Left lung (tissue), 4 donors: ENCODE measurements at regions not wholly inside any gene's neighbourhood (a gene's known extent, or its start where the extent isn't known, plus 50 kb on each side); places are given as distances from the start of the nearest gene placed in this dataset.

Experiments
- ATAC-seq: fragments of 200-7000 bp; cut with Tn5 transposase; one replicate; pipeline ENCODE4 v1.9.1; 2020; ENCODE audit warnings: moderate library complexity
- DNase-seq, 4 donors: peaks; one replicate each; pipeline ENCODE4 v3.0.0-alpha.2; 2013 to 2020
- H3K27ac ChIP-seq, 2 donors: fragments of 200-600 bp; sonication (generic) in 1 of 2; one replicate each; pipeline versions ENCODE4 v1.5.0 to v1.8.0; 2020 to 2021
- H3K27me3 ChIP-seq, 2 donors: fragments of 200-600 bp; sonication (generic) in 1 of 2; one replicate each; pipeline versions ENCODE4 v1.5.0 to v1.8.0; 2020 to 2021
- H3K36me3 ChIP-seq, 2 donors: fragments of 200-600 bp; sonication (generic) in 1 of 2; one replicate each; pipeline versions ENCODE4 v1.5.0 to v1.8.0; 2020 to 2021
- H3K4me1 ChIP-seq, 2 donors: fragments of 200-600 bp; one replicate each; pipeline ENCODE4 v1.8.0; 2021
- H3K4me3 ChIP-seq, 2 donors: fragments of 200-600 bp; sonication (generic) in 1 of 2; one replicate each; pipeline versions ENCODE4 v1.5.0 to v1.8.0; 2020 to 2021; ENCODE audit warnings: mild to moderate bottlenecking in 1 of 2
- H3K9me3 ChIP-seq, 2 donors: fragments of 200-600 bp; sonication (generic) in 1 of 2; one replicate each; pipeline versions ENCODE4 v1.5.0 to v1.8.0; 2020 to 2021
- CTCF ChIP-seq, 2 donors: fragments of 200-600 bp; sonication (generic) in 1 of 2; IDR thresholded peaks; one replicate each; pipeline versions ENCODE4 v1.5.0 to v1.8.0; 2021; ENCODE audit warnings: antibody characterized with exemption in 2 of 2
- intact Hi-C, 2 donors: fragments of 100-400 bp; cut with DNase I; formaldehyde crosslinking; loops; one replicate each; pipeline versions ENCODE4 v1.11.2 to v1.14.2; 2022
- donor health status: DM: no; HTN: yes; CAD: no.
- donor health status: DM: no; HTN: no; CAD: no.

- H3K27ac ChIP-seq: no peak overlapping the region
- TF ChIP-seq CTCF (IDR thresholded peaks at IDR 0.05): no peak
- intact Hi-C loops: no loop called here
- H3K36me3 ChIP-seq: no peaks in the 10 kb centered on the region
- no peak for ATAC-seq
- H3K4me1 ChIP-seq: no peaks in the 10 kb centered on the region
- no peaks in the 10 kb centered on the region for H3K27me3 ChIP-seq
- no peak for DNase-seq
- H3K9me3 ChIP-seq: no peaks in the 10 kb centered on the region
- H3K4me3 ChIP-seq: no peak overlapping the region
These were observed 248.2 kb downstream of the ACTL7B start for GRCh38 chr9:108607607-108608006.

- Histone ChIP-seq H3K4me1 (no peaks in the 10 kb centered on the region), H3K27ac (no peak overlapping the region), H3K36me3 (no peaks in the 10 kb centered on the region), H3K27me3 (no peaks in the 10 kb centered on the region), H3K9me3 (no peaks in the 10 kb centered on the region), H3K4me3 (no peak overlapping the region)
- ATAC-seq: no peak
- no peak for DNase-seq
- intact Hi-C loops: no loop called here
- TF ChIP-seq CTCF (IDR thresholded peaks at IDR 0.05): no peak
These were observed 249.4 kb downstream of the ACTL7B start for GRCh38 chr9:108606401-108606800.

DNA sequence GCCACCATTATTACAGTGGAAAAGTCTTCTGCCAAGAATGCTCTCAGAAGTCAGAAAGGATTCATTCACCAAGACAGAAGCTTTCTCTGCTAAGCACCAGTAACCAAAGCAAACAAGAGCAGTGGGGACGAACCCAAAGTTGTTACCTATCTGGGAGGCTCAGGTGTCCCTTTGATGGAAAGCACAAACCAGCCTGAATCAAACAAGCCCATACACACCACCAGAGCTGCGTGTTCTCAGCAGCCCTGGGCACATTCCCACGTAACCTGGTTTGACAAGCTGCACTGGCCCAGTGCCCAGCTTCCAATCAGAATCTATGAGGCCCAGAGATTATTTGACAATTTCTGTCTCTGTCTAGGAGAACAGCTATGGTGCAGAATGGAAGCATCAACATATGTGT lies 252.6 kb downstream of the ACTL7B start:
- no peak overlapping the region for H3K4me3 ChIP-seq
- H3K4me1 ChIP-seq: no peaks in the 10 kb centered on the region
- ATAC-seq (no peak), DNase-seq (peak in 1 of 4 donors; percentile 30)
- H3K36me3 ChIP-seq: no peaks in the 10 kb centered on the region
- H3K27me3 ChIP-seq: no peaks in the 10 kb centered on the region
- TF ChIP-seq CTCF (IDR thresholded peaks at IDR 0.05): no peak
- no peaks in the 10 kb centered on the region for H3K9me3 ChIP-seq
- intact Hi-C loops: no loop called here
- H3K27ac ChIP-seq: no peak overlapping the region

GRCh38 chr9:108600896-108601295 lies 254.9 kb downstream of the ACTL7B start:
- intact Hi-C loops: no loop called here
- TF ChIP-seq CTCF (IDR thresholded peaks at IDR 0.05): no peak
- Histone ChIP-seq H3K9me3 (no peaks in the 10 kb centered on the region), H3K27me3 (no peaks in the 10 kb centered on the region), H3K4me1 (no peaks in the 10 kb centered on the region), H3K27ac (no peak overlapping the region), H3K4me3 (no peak overlapping the region), H3K36me3 (no peaks in the 10 kb centered on the region)
- DNase-seq (no peak), ATAC-seq (no peak)

DNA sequence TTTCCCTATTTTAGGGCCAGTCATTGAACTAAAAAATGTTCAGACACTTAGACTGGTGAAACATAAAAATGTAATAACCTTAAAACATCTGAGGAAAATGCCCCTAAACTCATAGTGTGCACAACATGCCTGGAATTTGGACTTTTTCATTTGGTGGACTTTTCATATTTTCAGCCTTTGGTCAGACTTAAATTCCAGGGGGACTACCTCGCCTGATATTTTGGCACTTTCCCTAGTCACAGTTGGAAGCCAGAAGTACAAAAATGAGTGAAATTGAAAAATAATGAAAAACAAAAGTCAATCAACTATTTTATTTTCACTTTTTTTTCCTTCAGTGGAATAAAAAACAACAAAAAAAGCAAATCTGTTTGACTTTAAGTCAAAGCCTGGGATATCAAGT lies 256.2 kb downstream of the ACTL7B start:
- Histone ChIP-seq H3K27me3 (no peaks in the 10 kb centered on the region), H3K36me3 (no peaks in the 10 kb centered on the region), H3K4me3 (no peak overlapping the region), H3K4me1 (no peaks in the 10 kb centered on the region), H3K9me3 (no peaks in the 10 kb centered on the region), H3K27ac (no peak overlapping the region)
- intact Hi-C loops: no loop called here
- no peak for ATAC-seq
- TF ChIP-seq CTCF (IDR thresholded peaks at IDR 0.05): no peak
- no peak for DNase-seq
